ELR (cell line): ENCODE measurements at regions not wholly inside any gene's neighbourhood (a gene's known extent, or its start where the extent isn't known, plus 50 kb on each side); places are given as distances from the start of the nearest gene placed in this dataset.

ENCODE experiments used
- DNase-seq: peaks from one replicate; pipeline ENCODE4 v3.0.0-alpha.2; 2015; ENCODE audit warnings: low read depth

DNA sequence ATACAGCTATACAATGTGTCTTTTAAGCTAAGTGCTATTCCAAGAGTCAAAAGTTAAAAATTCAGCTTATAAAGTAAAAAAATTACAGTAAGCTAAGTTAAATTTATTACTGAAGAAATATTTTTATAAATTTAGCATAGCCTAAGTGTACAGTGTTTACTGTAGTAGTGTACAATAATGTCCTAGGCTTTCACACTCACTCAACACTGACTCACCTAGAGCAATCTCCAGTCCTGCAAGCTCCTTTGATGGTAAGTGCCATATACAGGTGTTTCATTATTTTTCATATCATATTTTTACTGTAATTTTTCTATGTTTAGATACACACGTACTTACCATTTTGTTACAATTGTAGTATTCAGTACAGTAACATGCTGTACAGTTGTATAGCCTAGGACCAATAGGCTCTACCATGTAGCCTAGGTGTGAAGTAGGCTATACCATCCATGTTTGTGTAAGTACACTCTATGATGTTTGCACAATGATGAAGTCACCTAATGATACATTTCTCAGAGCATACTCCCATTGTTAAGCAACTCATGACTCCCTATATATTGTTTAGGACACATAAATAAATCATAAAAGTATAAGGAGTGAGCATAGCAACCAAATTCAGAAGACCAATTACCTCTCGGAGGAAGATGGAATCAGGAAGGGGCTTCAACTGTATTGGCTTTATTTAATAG lies 165.1 kb upstream of the SLC30A5 start:
- DNase-seq: no peak

DNA sequence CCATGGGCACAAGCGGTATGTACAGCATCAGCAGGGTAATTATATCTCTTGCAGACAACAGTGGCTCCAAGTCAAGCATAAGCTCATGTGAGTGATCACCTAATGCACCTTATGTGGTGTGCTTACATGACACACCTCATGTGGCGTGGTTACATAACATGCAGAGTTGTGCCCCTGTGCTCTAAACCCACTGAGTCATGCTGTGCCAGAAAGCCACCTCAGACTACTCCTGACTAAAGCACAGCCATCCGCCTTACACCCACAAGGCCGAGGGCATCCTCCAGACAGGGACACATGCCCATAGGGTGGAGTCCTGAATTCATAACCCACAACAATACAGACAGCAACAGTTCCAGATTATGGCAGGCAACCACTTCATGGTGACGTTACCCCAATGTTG lies 163.7 kb upstream of the SLC30A5 start:
- no peak for DNase-seq

GRCh38 chr5:68932830-68933434 lies 160.9 kb upstream of the SLC30A5 start:
- peak; percentile 4 for DNase-seq

- DNase-seq: no peak
Measured at GRCh38 chr5:68942169-68942568, 151.6 kb upstream of the SLC30A5 start.

DNA sequence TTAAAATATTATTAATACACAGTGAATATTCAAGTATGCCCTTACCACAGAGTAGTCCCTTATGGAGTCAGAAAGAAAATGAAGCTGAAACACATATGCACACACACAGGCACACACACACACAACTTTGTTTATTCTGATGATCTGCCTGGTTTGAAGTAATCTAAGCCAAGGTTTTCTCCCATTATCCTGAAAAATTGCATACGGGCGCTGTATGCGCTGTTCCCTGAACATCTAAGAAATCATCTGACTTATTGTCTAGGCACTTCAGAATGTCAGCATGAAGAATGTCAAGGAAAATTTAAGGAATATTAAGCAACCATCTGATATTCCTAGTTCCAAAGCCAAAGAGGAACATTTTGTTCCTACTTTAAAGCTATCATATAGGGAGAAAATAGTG lies 147.1 kb upstream of the SLC30A5 start:
- no peak for DNase-seq

- DNase-seq: no peak
Measured at GRCh38 chr5:68947986-68948385, 145.8 kb upstream of the SLC30A5 start.

GRCh38 chr5:68949256-68949655 lies 144.6 kb upstream of the SLC30A5 start:
- no peak for DNase-seq

GRCh38 chr5:68949711-68950110 lies 144.1 kb upstream of the SLC30A5 start:
- DNase-seq: no peak

DNA sequence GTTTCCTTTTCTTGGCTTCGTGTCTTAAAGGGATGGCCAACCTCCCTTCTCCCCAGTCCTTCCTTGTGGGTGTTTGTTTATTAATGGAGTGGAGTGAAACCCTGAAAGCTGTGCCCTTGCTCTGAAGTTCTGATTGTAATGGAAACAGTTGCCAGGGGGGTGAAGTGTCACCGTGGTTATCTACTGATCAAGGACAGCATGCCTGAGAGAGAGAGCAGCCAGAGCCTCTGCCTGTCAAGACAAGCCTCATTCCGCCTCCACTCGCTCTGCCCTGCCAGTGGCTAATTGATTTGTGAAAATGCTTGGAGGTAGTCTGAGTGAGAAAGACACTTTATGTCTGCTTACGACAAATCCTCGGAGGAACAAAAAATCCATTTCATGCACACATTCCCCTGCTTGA lies 143.7 kb upstream of the SLC30A5 start:
- DNase-seq: no peak

DNA sequence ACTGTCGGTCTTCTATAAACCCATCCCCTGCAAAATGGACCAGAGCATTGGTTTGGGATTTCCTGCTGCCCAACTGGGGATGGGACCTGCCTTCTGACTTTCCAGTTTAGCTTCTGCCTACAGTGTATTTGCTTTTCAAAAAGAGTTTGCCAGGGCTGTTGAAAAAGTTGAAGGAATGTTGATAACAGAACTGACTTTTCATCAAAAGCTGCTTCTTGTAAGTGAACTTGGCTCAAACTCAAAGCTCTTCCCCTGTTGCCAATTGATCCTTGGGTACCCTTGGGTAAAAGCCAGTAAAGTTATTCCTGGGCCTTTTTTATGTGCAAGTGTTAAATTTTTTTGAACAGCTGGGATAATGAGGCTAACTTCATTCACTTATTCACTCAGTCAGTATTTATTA lies 142.9 kb upstream of the SLC30A5 start:
- no peak for DNase-seq

DNA sequence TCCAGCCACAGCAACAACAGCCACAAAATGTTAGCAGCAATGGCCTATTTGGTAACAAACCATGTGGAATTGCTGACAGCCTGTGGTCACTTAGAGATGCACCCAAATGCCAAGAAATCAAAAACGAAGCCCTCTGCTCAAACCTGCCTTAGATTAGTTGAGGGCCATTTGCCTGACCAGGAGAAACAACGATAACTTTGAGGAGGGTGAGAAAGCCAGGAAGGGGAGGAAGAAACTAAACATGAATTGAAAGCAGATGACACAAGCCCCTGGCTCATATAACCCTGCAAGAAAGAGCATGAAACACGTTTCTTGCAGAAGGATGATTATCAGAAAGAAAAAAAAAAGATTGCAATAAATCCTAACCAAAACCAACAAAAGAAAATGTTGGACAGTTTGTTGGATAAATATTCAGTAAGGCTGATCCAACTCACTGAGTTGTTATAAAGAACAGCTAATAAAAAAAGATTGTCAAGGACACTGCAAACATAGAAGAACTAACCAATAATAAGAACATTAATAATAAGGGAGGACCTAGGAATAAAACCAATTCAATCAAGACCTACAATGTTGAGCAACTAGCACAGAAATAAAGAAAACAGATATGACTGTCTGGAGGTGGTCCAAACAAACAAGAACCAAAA lies 140.5 kb upstream of the SLC30A5 start:
- no peak for DNase-seq

DNA sequence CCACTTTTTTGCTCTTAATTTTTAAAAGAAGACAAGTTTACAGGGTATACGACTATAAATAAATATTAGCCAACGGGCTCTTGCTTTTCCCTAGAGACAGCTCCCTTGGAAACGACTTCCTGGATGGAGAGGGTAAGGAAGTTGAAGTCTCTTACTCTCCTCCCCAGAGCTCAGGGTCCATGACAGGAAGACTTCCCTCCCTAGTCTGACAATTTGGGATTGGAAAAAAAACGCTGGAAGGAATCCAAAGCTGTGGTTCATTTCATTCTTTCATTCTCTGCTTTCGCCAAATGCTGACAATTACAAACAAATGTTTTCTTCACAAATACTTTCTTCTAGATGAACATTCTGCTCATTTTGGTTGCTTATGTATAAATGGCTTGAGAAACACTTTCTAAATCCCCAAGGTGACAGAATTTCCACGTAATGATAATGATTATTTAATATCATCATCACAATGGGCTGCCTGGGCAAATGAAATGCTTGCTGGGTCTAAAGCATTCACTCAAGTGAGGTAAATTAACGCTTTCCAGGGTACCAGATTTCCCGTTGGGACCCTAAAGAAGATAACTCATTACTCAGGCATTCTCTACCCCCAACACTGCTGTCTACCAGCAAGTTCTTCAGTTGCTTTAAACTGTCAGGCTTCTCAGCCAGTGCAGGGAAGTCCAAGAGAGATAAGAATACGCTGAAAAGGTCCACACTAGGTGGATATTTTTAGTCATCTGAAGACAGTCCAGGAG lies 139.8 kb upstream of the SLC30A5 start:
- no peak for DNase-seq

- no peak for DNase-seq
Measured at GRCh38 chr5:68954618-68954910, 139.2 kb upstream of the SLC30A5 start.

- DNase-seq: no peak
Measured at GRCh38 chr5:68957591-68957990, 136.2 kb upstream of the SLC30A5 start.

DNA sequence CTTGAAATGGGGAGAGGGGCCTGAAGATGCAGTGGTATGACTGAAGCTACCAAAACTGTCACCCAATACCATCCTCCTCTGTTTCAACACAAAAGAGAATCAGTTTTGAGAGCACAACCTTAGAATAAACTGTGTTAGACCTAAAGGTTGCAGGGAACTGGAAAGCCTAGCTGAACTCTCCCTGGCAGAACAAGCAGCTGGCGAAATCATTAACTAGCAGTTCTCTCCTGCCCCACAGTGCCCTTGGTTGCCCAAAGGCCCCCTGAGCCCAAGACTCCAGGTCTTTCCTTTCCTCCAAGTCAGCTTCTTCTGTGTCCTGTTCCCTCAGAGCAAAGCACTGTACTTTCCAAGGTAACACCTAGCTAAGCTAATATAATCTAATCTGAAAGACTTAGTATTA lies 135.4 kb upstream of the SLC30A5 start:
- DNase-seq: no peak

- no peak for DNase-seq
Measured at GRCh38 chr5:68960456-68960855, 133.4 kb upstream of the SLC30A5 start.

DNA sequence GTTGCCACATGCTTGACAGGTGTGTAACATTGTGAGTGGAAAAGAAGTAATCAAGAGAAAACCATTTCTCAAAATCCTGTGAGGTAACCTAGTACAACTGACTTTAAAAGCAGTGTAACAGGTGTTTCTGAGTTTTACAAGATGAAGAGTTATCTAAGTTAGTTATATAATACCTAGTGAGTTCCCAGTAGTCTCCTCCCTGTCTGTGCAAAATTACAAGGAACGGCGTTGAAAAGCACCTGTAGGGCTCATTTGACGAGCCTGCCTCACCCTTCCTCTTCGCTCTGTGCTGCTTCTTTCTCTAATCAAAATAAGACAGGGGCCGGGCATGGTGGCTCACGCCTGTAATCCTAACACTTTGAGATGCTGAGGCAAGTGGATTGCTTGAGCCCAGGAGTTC lies 132.9 kb upstream of the SLC30A5 start:
- no peak for DNase-seq

DNA sequence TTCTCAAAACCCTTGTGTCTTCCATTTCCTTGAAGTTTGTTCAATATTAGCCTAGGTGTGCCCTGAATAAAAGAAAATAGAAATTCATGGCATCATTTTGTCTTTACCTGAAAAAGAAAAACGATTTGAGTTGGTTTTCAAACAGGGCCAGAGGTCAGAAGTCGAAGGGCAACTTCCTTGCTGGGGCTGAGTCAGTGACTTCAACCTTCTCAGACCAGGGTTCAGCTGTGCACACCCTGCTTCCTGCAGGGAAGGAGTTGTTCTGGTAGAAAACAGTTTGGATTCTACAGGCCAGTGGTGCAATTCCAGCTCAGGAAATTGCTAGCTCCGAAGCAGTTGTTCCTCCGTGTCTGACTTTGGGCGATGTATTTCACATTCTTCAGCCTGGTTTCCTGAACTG lies 132.1 kb upstream of the SLC30A5 start:
- DNase-seq: no peak

DNA sequence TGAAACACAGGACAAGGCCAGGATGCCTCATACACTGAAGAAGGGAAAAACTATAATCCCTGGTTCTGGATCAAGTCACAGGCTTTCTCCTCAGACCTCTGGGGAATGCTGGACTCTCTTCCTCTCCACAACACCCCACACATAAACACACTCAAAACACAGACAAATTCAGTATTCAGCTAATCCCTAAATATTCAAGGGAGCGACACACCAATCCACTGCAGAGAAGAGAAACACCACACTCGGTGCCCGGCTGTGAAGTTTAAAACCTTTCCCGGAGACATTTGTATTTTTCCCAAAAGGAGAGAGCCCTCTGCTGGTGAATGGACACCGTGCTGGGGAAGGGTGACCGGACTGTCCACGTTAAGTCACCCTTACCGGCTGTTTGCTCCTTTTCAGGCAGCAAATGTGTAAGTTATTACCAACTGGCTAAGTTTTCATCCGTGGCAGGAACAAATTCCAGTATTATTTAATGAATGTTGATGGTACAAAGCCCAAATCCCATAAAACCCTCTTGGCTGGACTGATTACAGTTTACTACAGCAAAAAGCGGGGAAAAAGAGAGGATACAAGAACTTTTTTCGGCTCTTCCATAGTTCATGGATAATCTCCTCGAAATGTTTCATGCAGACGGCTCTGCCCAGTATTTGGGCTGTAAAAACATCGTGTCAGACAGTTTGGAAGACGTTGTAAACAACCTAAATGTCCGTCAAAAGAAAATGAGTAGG lies 130.9 kb upstream of the SLC30A5 start:
- peak; percentile 73 for DNase-seq

DNA sequence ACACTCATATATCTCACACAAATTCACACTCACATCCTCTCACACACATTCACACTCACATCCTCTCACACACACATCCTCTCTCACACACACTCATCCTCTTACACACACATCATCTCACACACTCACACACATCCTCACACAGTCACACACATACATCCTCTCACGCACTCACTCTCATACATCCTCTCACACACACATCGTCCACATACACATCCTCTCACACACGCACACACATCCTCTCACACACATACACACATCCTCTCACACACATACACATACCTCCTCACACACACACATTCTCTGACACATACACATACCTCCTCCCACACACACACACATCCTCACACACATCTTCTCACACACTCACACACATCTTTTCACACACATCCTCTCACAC lies 129.1 kb upstream of the SLC30A5 start:
- DNase-seq: no peak

DNA sequence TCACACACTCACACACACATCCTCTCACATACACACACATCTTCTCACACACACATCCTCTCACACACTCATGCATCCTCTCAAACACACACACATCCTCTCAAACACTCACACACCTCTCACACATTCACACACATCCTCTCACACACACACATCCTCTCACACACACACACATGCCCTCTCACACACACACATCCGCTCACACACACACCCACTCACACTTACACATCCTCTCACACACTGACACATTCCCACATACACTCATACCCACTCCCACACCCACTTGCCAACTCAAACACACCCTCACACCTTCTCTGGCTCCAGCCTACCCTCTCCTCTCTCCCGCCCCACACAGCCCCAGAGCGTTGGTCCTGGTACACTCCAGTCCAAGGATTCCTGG lies 127.9 kb upstream of the SLC30A5 start:
- no peak for DNase-seq

DNA sequence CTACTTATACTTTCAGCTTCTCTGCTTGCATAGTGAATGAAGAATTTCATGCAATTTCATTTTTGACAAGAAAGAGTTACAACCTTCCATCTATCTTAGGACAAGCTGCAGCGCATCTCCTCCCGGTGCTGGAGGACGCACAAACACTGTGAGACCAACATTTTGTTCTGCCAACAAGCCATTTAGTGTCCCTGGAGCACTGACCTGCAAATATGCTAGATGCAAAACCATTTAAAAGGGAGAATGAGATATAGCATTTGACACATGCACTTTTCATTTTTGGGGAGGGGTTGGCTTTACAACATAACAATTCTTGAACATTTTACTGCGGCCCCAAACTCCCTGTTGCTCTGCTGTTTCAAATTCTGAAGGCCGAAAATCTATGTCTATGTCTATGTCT lies 127.2 kb upstream of the SLC30A5 start:
- no peak for DNase-seq

GRCh38 chr5:68968429-68968828 lies 125.4 kb upstream of the SLC30A5 start:
- no peak for DNase-seq
